Naive B cell (primary cell): ENCODE measurements at regions not wholly inside any gene's neighbourhood (a gene's known extent, or its start where the extent isn't known, plus 50 kb on each side); places are given as distances from the start of the nearest gene placed in this dataset.

ENCODE experiments used
- ATAC-seq, 2 donors: fragments of 150-1000 bp; cut with Tn5 transposase; 2 replicates each; pipeline ENCODE4 v1.10.0; 2021; ENCODE audit warnings: low read depth in 2 of 2, mild to moderate bottlenecking in 2 of 2, moderate library complexity in 2 of 2
- DNase-seq: peaks from one replicate; pipeline ENCODE4 v3.0.0; 2022
- H3K27ac Mint-ChIP-seq, 6 donors: one replicate each; pipeline ENCODE4 v1.8.0; 2020 to 2022; ENCODE audit warnings: mild to moderate bottlenecking in 6 of 6, mixed read lengths in 6 of 6, moderate library complexity in 5 of 6, inconsistent platforms in 2 of 6
- H3K27me3 Mint-ChIP-seq, 3 donors: one replicate each; pipeline ENCODE4 v1.8.0; 2021 to 2022; ENCODE audit warnings: mixed read lengths in 3 of 3, mild to moderate bottlenecking in 1 of 3
- H3K36me3 Mint-ChIP-seq, 2 donors: one replicate each; pipeline ENCODE4 v1.8.0; 2020 to 2022; ENCODE audit warnings: mixed read lengths in 2 of 2, inconsistent platforms in 1 of 2, mild to moderate bottlenecking in 1 of 2
- H3K4me1 Mint-ChIP-seq, 3 donors: one replicate each; pipeline ENCODE4 v1.8.0; 2020 to 2022; ENCODE audit warnings: mixed read lengths in 3 of 3, inconsistent platforms in 1 of 3, mild to moderate bottlenecking in 1 of 3, moderate library complexity in 1 of 3
- H3K4me3 Mint-ChIP-seq, 8 donors: one replicate each; pipeline ENCODE4 v1.8.0; 2020 to 2022; ENCODE audit warnings: mild to moderate bottlenecking in 8 of 8, mixed read lengths in 8 of 8, moderate library complexity in 8 of 8, inconsistent platforms in 2 of 8
- H3K9me3 Mint-ChIP-seq, 7 donors: one replicate each; pipeline ENCODE4 v1.8.0; 2020 to 2022; ENCODE audit warnings: mixed read lengths in 7 of 7, mild to moderate bottlenecking in 5 of 7, inconsistent platforms in 2 of 7, moderate library complexity in 1 of 7

DNA sequence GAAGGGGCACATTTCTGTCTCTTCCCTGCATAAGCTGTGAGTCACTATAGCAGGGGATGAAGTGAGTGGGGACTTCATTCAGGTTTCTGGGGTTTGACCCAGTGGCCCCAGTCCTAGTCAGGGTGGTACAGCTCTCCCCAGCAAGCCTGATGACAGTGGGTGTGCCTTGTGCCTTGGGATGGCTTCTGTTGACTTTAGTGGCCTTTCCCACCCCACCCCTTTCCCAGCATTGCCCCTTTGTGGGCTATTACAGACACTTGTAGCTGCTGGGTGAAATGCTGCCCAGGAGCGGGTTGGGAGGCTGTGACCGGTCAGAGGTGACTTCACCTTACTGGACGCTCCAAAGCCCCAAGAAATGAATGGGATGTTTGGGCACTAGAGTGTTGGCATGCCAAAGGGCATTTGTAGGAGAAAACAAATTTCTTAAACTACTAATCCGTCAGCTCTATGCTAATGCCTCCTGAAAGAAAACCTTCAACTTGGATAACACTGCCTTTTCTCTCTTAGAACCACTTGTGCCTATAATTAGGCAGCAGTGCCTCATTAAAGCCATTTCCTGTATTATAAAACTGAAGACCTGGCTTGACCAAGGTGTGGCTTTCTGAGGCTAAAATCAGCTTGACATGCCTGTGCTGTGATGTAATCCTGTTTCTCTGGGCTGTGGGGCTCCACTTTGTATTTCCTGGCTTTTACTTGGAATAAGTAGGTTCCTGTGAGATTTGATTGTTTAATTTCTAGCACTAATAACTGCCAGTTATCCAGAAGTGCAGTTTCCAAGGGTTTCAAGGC, 119.0 kb upstream of the SLC25A48 start:
- Mint-ChIP-seq H3K27me3 (peaks cover 0 to 7% (median 3%) of the 10 kb centered on the region in 3 donors), H3K9me3 (peaks cover 0 to 2% (median 0%) of the 10 kb centered on the region in 7 donors), H3K36me3 (no peaks in the 10 kb centered on the region), H3K4me1 (no peaks in the 10 kb centered on the region), H3K4me3 (no peak overlapping the region), H3K27ac (no peak overlapping the region)
- DNase-seq: no peak
- no peak for ATAC-seq

DNA sequence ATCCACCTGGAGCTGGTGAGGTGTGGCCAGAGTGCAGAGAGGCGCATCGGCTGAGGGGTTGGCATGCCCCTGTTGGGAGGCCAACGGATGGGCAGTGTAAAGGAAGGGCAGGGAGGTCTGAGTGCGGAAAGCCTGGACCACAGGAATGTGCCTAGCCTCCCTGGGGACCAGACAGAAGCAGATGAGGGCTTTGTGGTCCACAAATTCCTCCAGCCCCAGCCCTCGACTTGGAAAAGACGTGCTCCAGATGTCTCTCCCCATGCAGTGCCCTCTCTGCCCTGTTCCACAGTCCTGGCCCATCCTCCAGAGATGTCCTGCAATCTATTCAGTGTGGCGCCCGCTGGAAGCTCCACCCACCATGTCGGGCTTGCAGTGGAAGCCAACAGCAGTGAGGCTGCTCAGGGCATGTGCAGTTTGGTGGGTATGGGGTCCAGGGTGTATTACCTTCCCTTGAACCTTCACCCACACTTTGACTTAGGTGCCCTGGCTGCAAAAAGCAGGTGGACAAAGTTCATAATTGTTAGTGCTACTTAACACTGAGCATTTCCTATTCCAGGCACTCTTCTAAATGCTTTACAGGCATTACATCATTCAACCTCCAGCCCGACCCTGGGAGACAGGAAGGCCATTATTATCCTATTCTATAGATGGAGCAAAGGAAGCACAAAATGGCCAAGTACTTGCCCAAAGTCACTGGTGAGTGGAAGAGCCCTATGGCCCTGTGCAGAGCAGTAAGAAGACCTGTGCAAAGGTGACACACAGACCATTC, 120.2 kb upstream of the SLC25A48 start:
- H3K27me3 Mint-ChIP-seq: peaks cover 0 to 7% (median 3%) of the 10 kb centered on the region in 3 donors
- no peaks in the 10 kb centered on the region for H3K4me1 Mint-ChIP-seq
- no peaks in the 10 kb centered on the region for H3K36me3 Mint-ChIP-seq
- no peak for ATAC-seq
- H3K27ac Mint-ChIP-seq: peak overlapping the region in 1 of 6 donors; percentile 5
- H3K4me3 Mint-ChIP-seq: no peak overlapping the region
- no peak for DNase-seq
- peaks cover 0 to 2% (median 0%) of the 10 kb centered on the region in 7 donors for H3K9me3 Mint-ChIP-seq

DNA sequence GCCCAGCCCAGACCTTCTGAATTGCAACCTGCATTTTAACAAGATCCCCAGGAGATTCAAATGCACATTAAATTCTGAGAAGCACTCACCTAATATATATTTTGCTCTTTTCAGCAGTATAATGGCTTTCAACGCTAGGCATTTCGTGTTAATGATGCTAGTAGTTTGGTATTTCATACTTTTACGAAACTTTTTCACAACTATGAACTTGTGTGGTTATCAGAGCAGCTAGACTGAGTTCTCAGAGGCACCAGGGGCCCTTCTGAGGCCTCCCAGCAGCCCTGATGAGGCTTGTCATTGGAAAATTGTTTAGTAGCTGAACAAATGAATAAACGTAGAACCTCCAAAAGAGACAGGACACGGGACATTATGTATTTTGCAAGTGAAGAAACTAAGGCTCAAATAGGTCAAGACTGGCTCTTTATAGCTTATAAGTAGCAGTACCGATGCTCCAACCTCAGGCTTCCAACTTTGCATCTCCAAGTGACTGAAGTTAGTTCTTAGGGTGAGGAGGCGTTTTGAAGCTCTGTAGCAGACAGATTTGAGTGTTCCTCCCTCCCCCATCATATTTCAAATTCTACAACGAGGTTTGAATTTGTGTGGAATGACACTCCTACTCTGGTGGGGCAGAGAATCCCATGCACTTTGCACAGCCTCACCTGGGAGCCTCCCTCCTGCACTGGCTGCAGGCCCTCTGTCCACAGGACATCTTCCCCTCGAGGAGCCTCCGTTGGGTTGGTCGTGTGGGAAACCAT, 121.1 kb upstream of the SLC25A48 start:
- Mint-ChIP-seq H3K27me3 (peaks cover 0 to 7% (median 3%) of the 10 kb centered on the region in 3 donors), H3K9me3 (peaks cover 0 to 2% (median 0%) of the 10 kb centered on the region in 7 donors), H3K27ac (no peak overlapping the region), H3K4me3 (no peak overlapping the region), H3K36me3 (no peaks in the 10 kb centered on the region), H3K4me1 (no peaks in the 10 kb centered on the region)
- ATAC-seq: no peak
- DNase-seq: no peak

DNA sequence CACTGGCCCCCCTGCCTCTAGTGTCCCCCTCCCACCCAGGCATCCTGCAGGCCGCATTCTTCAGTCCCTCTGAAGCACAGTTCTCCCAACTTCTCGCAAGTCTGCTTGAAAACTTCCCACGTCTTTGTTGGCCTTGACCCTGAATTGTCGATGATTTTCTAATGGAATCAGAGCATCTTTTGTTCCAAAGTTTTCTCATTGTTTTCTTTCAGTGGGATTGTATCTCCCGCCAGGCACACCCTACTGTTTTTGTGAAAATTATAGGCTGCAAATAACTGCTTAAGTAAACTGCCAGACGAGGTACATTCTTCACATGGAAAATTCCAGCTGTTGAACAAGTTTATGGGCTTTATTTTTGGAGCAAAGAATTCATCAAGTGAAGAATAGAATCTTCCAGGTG, 122.6 kb upstream of the SLC25A48 start:
- Mint-ChIP-seq H3K4me1 (no peaks in the 10 kb centered on the region), H3K36me3 (no peaks in the 10 kb centered on the region)

DNA sequence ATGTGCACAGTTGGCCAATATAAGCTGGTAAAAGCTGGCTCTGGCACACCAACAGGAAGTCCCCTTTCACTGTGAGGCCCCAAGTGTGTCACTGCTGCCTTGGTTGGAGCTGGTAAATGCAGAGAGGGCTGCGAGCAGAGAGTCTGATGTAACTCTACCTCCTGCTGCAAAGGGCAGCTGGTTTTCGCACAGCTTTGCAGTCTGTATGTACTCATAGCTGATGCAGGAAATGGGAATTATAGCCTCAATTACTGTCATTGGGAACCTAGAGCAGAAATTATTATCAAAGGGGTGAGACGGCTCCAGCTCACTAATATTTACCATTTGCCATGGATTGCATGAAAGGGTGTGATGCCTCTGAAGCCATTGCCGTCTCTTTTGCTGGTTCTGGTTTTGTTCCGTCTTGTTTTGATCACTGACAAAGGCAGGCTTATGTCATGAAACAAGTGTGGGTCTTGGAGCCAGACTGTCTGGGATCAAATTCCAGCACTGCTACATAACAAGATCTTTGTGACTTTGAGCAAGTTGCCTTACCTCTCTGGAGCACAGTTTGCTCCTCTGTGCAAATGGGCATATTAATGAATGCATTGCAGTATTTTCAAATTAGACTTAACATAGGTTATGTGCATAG, 124.3 kb upstream of the SLC25A48 start:
- DNase-seq: no peak
- peaks cover 3 to 7% (median 6%) of the 10 kb centered on the region in 3 donors for H3K27me3 Mint-ChIP-seq
- H3K4me3 Mint-ChIP-seq: no peak overlapping the region
- no peaks in the 10 kb centered on the region for H3K36me3 Mint-ChIP-seq
- H3K27ac Mint-ChIP-seq: no peak overlapping the region
- no peaks in the 10 kb centered on the region for H3K4me1 Mint-ChIP-seq
- peaks cover 0 to 2% (median 0%) of the 10 kb centered on the region in 7 donors for H3K9me3 Mint-ChIP-seq
- ATAC-seq: no peak

More for the DNA sequence above, 122.6 kb upstream of the SLC25A48 start:
- Mint-ChIP-seq H3K27me3 (peaks cover 3 to 7% (median 6%) of the 10 kb centered on the region in 3 donors), H3K27ac (no peak overlapping the region), H3K4me3 (no peak overlapping the region), H3K9me3 (peaks cover 0 to 2% (median 0%) of the 10 kb centered on the region in 7 donors)
- DNase-seq (no peak), ATAC-seq (no peak)

DNA sequence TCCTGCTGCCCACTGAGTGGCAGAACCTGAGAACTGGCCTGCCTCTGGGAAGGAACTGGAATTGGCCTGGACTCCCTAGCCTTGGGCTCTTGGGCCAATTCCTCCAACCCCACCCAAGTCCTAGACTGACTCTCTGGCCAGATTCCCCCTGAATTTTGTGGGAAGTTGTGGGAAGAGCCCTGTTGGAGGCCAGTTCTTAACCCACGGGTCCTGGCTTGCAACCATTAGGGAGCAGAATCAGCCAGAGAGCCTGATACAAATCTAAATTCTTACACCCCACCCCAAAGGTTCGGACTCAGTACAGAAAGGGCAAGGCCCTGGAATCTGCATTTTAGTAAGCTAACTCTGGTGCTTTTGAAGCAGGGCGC, 125.3 kb upstream of the SLC25A48 start:
- Mint-ChIP-seq H3K27me3 (peaks cover 0 to 6% (median 3%) of the 10 kb centered on the region in 3 donors), H3K4me1 (no peaks in the 10 kb centered on the region), H3K9me3 (peaks cover 0 to 2% (median 0%) of the 10 kb centered on the region in 7 donors), H3K4me3 (no peak overlapping the region), H3K27ac (no peak overlapping the region), H3K36me3 (no peaks in the 10 kb centered on the region)
- no peak for ATAC-seq
- no peak for DNase-seq

DNA sequence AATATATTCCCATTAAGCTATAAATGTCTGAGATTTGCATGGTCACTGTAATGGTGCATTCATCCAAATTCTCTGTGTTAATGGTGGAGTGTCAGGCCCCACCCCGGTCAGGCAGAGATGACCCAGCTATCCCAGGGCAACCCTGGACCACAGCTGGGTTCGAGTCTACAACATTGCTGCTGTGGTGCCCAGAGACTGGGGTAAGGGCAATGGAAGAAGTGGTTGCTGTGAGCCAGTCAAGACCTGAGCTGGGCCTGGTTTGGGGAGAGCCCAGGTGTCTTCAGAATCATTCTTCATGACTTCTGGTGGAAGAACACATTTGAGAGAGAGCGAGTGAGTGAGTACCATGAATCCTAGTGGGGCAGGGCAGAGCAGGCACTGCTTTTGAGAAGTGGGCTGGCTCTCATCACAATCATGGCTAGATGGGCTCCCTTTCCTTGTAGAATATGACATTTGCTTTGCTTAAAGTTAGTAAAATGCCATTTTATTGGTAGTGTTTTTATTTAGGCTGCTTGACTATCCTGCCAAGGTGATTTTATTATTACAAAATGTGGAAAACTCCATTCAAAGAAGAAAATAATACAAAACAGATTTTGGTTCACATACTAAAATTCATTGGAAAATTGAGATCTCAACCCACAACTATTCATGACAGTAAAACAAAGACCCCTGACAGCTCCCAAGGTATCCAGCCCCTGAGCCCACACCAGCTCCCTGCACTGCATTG, 125.8 kb upstream of the SLC25A48 start:
- Mint-ChIP-seq H3K36me3 (no peaks in the 10 kb centered on the region), H3K4me3 (no peak overlapping the region), H3K27me3 (peaks cover 1 to 6% (median 3%) of the 10 kb centered on the region in 3 donors), H3K4me1 (no peaks in the 10 kb centered on the region), H3K27ac (no peak overlapping the region), H3K9me3 (peaks cover 0 to 2% (median 0%) of the 10 kb centered on the region in 7 donors)
- no peak for ATAC-seq
- DNase-seq: no peak

DNA sequence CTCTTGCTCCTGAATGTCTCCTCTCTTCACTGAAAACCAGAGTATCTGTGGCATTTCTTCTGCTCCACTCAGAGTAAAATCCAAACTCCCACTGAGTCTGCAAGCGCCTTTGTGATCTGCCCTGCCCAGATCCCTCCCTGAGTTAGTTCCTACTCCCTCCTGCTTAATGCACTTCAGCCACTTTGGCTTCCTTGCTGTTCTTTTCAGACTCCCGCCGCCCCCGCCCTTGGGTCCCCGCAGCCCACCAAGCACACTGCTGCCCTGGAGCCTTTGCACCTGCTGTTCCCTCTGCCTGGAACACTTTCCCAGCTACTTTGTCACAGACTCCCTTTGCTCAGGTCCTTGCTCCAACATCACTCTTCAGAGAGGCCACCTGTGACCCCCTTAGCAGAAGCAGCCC, 127.2 kb upstream of the SLC25A48 start:
- ATAC-seq: no peak
- Mint-ChIP-seq H3K9me3 (no peaks in the 10 kb centered on the region), H3K27me3 (peaks cover 0 to 6% (median 4%) of the 10 kb centered on the region in 3 donors), H3K27ac (peak overlapping the region in 1 of 6 donors; percentile 8), H3K4me3 (no peak overlapping the region), H3K36me3 (no peaks in the 10 kb centered on the region), H3K4me1 (no peaks in the 10 kb centered on the region)
- no peak for DNase-seq

DNA sequence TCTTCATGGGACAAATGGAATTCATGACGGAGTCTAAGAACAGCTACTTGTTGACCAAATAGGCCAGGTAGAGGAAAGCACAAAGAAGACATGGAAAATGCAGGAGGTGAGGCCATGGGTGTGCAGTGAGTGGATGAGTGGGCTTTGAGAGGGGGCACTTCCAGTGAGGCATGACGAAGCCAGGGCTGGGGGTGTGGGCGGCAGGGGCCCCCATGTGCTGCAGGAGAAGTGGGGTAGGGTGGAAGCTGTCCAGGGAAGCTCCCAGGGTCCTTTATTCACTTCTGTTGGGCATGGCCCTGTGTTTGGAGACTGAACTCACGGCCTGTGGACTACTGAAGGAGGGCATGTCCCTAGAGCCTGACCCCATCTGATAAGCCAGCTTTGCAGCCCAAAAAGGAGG, 127.6 kb upstream of the SLC25A48 start:
- no peak overlapping the region for H3K27ac Mint-ChIP-seq
- H3K9me3 Mint-ChIP-seq: no peaks in the 10 kb centered on the region
- no peaks in the 10 kb centered on the region for H3K4me1 Mint-ChIP-seq
- H3K4me3 Mint-ChIP-seq: no peak overlapping the region
- ATAC-seq (no peak), DNase-seq (no peak)
- H3K27me3 Mint-ChIP-seq: peaks cover 0 to 6% (median 4%) of the 10 kb centered on the region in 3 donors
- no peaks in the 10 kb centered on the region for H3K36me3 Mint-ChIP-seq

DNA sequence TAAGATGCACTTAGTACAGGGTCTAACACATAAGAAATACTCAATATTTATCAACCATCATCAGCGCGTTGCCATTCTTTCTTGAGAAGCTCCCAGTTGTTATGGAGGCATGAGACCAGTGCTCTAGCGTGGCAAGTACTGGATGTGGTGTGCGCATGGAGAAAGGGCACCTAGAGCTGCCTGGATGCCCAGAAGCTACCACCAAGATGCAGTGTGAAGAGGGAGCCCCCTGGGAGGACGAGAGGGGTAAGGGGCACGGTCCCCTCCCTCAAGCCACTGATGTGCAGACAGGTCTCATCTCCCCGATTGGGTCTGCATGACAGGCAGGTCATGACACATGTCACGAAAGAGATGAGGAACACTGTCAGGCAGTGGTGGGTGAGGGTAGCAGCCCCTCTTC, 127.7 kb upstream of the CXCL14 start:
- DNase-seq (no peak), ATAC-seq (no peak)
- peaks cover 0 to 6% (median 4%) of the 10 kb centered on the region in 3 donors for H3K27me3 Mint-ChIP-seq
- no peak overlapping the region for H3K27ac Mint-ChIP-seq
- no peaks in the 10 kb centered on the region for H3K9me3 Mint-ChIP-seq
- H3K36me3 Mint-ChIP-seq: no peaks in the 10 kb centered on the region
- no peaks in the 10 kb centered on the region for H3K4me1 Mint-ChIP-seq
- H3K4me3 Mint-ChIP-seq: no peak overlapping the region

DNA sequence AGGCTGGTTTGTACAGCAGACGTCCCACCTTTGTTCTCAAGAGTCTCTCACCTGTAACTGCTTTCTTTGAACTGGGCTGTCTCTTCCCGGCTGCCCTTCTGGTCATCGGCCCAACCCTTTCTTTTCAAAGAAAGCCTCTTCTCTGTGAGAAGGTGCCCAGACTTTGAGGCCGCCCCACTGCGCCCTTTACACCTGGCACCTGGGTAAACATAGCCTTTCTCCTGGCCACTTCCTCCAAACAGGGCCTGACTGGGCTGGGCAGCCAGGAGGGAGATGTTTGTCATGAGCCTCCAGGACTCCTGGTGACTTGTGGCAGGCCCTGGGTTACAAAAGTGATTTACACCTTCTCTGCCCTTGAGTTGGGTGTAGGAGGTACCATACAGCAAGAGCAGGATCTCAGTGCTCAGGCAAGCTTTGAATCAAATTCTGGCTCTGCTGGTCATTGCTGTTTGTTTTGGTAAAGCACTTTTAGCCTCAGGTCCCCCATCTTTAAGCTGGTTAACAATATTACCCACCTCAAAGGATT, 127.2 kb upstream of the CXCL14 start:
- ATAC-seq (no peak), DNase-seq (no peak)
- no peak overlapping the region for H3K27ac Mint-ChIP-seq
- no peaks in the 10 kb centered on the region for H3K9me3 Mint-ChIP-seq
- H3K4me1 Mint-ChIP-seq: no peaks in the 10 kb centered on the region
- H3K36me3 Mint-ChIP-seq: no peaks in the 10 kb centered on the region
- no peak overlapping the region for H3K4me3 Mint-ChIP-seq
- H3K27me3 Mint-ChIP-seq: peaks cover 0 to 6% (median 4%) of the 10 kb centered on the region in 3 donors

DNA sequence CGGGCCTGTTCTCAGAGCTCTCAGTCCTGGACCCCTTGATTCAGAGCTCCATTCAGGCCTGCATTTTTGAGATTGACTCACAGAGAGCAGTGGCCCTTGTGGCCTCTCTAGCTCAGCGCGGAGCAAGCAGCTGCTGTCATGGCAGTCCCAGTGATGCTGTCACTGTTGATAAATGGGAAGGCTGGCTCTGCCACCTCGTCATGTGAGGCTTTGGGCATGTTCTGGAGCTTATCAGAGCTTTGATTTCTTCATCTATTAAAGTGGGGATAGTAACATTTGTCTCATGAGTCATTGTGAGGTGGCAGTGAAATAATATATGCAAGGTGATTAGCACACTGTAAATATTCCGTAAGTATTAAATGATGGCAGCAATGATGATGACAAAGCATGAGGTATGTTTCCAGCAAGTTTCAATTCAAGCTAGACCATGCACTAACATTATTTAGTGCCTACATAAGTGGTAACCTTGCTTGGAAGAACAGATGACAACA, 126.4 kb upstream of the CXCL14 start:
- ATAC-seq: no peak
- Mint-ChIP-seq H3K4me3 (no peak overlapping the region), H3K36me3 (no peaks in the 10 kb centered on the region), H3K27me3 (peaks cover 0 to 6% (median 4%) of the 10 kb centered on the region in 3 donors), H3K9me3 (no peaks in the 10 kb centered on the region), H3K27ac (no peak overlapping the region), H3K4me1 (no peaks in the 10 kb centered on the region)
- no peak for DNase-seq
